SK-N-MC (cell line): ENCODE measurements at regions not wholly inside any gene's neighbourhood (a gene's known extent, or its start where the extent isn't known, plus 50 kb on each side); places are given as distances from the start of the nearest gene placed in this dataset.

ENCODE experiments used
- EZH2 ChIP-seq: fragments of 200-600 bp; sonication (generic); IDR thresholded peaks from one replicate; pipeline ENCODE4 v1.6.1; 2017; ENCODE audit warnings: antibody characterized with exemption
- POLR2AphosphoS5 ChIP-seq: IDR thresholded peaks from 2 replicates; pipeline ENCODE4 v1.6.1; 2012; ENCODE audit warnings: mild to moderate bottlenecking, low read depth, low read length, borderline replicate concordance

DNA sequence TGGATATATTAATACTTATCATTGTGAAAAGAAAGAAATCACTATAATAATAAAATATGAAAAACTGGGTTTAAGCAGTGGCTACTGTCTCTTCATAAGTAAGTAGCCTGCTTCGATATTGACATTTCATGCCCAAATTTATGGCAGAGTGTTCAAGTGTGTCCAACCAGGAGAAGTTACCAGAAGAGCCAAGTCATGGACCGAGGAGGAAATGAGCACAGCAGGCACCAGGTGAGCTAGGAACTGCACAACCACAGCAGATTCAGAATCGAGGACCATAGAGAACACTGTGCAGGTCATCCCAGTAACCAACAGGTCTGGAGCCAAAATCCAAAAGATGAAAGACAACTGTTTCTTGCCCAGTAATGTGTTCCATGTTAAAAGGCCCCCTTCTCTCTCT lies 79.9 kb upstream of the ABCB5 start:
- TF ChIP-seq EZH2 (no peak), POLR2AphosphoS5 (no peak)
